HCT116 (cell line): ENCODE measurements at regions not wholly inside any gene's neighbourhood (a gene's known extent, or its start where the extent isn't known, plus 50 kb on each side); places are given as distances from the start of the nearest gene placed in this dataset.

Source experiments
- CTCF ChIP-seq, 3 experiments: fragments of 200-600 bp in 1 of 3; sonication (generic) in 1 of 3; IDR thresholded peaks in 2 of 3; conservative IDR thresholded peaks in 1 of 3; 2 replicates each; pipeline ENCODE4 v1.5.1; 2012 to 2017; ENCODE audit warnings: low read depth in 2 of 3, low read length in 2 of 3, antibody characterized with exemption in 1 of 3, borderline replicate concordance in 1 of 3, control low read depth in 1 of 3, mild to moderate bottlenecking in 1 of 3, mixed read lengths in 1 of 3, mixed run types in 1 of 3, moderate library complexity in 1 of 3; ENCODE audit not compliant: insufficient read depth in 1 of 3
- FOSL1 ChIP-seq: IDR thresholded peaks from 2 replicates; pipeline ENCODE4 v1.6.1; 2012; ENCODE audit warnings: low read depth
- ZNF274 ChIP-seq: fragments of 200-500 bp; sonication (Bioruptor generic); IDR thresholded peaks from 2 replicates; pipeline ENCODE4 v1.6.1; 2014; ENCODE audit warnings: mild to moderate bottlenecking, low read depth, low read length, inconsistent platforms

- TF ChIP-seq CTCF (IDR thresholded peaks at IDR 0.05 in 2 of 3, conservative IDR thresholded peaks at IDR 0.05 in 1 of 3; ENCODE audit: borderline replicate concordance in 1 of 3, insufficient read depth in 1 of 3, low read depth in 2 of 3, low read length in 2 of 3), result no peak
- TF ChIP-seq FOSL1, result no peak
- TF ChIP-seq ZNF274, result no peak
These were observed 115.4 kb downstream of the GATA6 start for GRCh38 chr18:22284581-22285360.
